ENCODE measurements at regions not wholly inside any gene's neighbourhood (a gene's known extent, or its start where the extent isn't known, plus 50 kb on each side); places are given as distances from the start of the nearest gene placed in this dataset.

- no peak for TF ChIP-seq CTCF (IDR thresholded peaks at IDR 0.05)
- TF ChIP-seq POLR2AphosphoS5 (IDR thresholded peaks at IDR 0.05; ENCODE audit: insufficient read depth in 1 of 2, low read depth in 1 of 2) = no peak
Observed at GRCh38 chr9:13860019-13860418, 453.9 kb downstream of the NFIB start.

Measured in vagina (tissue), 2 donors.